ENCODE measurements at regions not wholly inside any gene's neighbourhood (a gene's known extent, or its start where the extent isn't known, plus 50 kb on each side); places are given as distances from the start of the nearest gene placed in this dataset.

DNA sequence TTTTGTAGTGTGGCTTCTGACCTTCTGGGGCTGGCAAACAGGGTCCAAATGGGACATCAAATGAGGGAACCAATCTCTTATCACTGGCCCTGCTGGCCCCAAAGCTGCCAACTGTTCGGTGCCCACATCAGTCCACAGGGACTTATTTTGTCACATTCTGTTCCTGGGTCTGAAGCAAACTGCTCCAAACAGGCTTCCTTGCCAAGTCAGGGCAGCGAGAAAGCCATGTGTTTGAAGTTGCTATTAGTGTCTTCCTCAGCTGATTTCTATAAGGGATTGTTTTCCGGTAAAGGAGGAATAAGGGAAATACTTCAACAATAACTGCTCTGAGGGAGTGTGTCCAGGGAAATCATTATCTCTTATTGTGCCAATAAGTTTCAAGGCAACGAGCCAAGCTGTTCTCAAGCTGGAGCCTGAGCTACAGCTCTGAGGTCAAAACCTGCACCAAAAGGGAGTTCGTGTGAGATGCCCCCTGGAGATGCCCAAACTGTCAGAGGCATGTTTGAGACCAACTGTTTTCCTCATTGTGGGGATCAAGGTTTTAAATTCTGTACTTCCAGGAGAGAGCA is 381.4 kb upstream of the PROX1 start:
- no peaks in the 10 kb centered on the region for H3K9me3 ChIP-seq (ENCODE audit: control insufficient read depth, low read depth, low read length)
- H3K79me2 ChIP-seq (ENCODE audit: control insufficient read depth, insufficient read depth, low read length) = no peaks in the 10 kb centered on the region
- no peaks in the 10 kb centered on the region for H4K20me1 ChIP-seq (ENCODE audit: control insufficient read depth, extremely low read depth, insufficient read depth, low read length)
- no peaks in the 10 kb centered on the region for H3K36me3 ChIP-seq (ENCODE audit: control insufficient read depth in 2 of 2, extremely low read depth in 1 of 2, insufficient read depth in 2 of 2, low read length in 2 of 2)
- no peaks in the 10 kb centered on the region for H3K27me3 ChIP-seq (ENCODE audit: control insufficient read depth, extremely low read depth, insufficient read depth, low read length)
- FAIRE-seq (no peak), DNase-seq (ENCODE audit: low read depth, low spot score) (no peak)
- no peak overlapping the region for H2AFZ ChIP-seq (ENCODE audit: control insufficient read depth, low read length)
- H3K4me3 ChIP-seq (ENCODE audit: control insufficient read depth in 2 of 3, extremely low read depth in 1 of 3, insufficient read depth in 2 of 3, low read depth in 1 of 3, low read length in 3 of 3) = no peak overlapping the region
- H3K4me1 ChIP-seq (ENCODE audit: control insufficient read depth, extremely low read depth, insufficient read depth, low read length) = no peaks in the 10 kb centered on the region
- no peak overlapping the region for H3K27ac ChIP-seq (ENCODE audit: control insufficient read depth, insufficient read depth, low read length)
- no peak overlapping the region for H3K4me2 ChIP-seq (ENCODE audit: control insufficient read depth, extremely low read depth, insufficient read depth, low read depth, low read length)
- dilution Hi-C loops (cut with MboI; ENCODE audit: extremely low pct_ligation_motif_present, low sequenced_read_pairs) = no loop called here
- TF ChIP-seq, protein P1, sequence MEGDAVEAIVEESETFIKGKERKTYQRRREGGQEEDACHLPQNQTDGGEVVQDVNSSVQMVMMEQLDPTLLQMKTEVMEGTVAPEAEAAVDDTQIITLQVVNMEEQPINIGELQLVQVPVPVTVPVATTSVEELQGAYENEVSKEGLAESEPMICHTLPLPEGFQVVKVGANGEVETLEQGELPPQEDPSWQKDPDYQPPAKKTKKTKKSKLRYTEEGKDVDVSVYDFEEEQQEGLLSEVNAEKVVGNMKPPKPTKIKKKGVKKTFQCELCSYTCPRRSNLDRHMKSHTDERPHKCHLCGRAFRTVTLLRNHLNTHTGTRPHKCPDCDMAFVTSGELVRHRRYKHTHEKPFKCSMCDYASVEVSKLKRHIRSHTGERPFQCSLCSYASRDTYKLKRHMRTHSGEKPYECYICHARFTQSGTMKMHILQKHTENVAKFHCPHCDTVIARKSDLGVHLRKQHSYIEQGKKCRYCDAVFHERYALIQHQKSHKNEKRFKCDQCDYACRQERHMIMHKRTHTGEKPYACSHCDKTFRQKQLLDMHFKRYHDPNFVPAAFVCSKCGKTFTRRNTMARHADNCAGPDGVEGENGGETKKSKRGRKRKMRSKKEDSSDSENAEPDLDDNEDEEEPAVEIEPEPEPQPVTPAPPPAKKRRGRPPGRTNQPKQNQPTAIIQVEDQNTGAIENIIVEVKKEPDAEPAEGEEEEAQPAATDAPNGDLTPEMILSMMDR (optimal IDR thresholded peaks at IDR 0.05 in 1 of 3, IDR thresholded peaks at IDR 0.05 in 1 of 3, conservative IDR thresholded peaks at IDR 0.05 in 1 of 3; ENCODE audit: extremely low read depth in 1 of 3, insufficient read depth in 2 of 3, low read length in 3 of 3) = no peak
- TF ChIP-seq EZH2 (IDR thresholded peaks at IDR 0.05; ENCODE audit: low read length) = no peak
- H3K9ac ChIP-seq (ENCODE audit: control insufficient read depth, extremely low read depth, insufficient read depth, low read length) = no peak overlapping the region
- H3K9me1 ChIP-seq (ENCODE audit: control insufficient read depth, extremely low read depth, insufficient read depth, low read length) = no peaks in the 10 kb centered on the region

- Histone ChIP-seq H3K9me1 (ENCODE audit: control insufficient read depth, extremely low read depth, insufficient read depth, low read length) (no peaks in the 10 kb centered on the region), H3K27me3 (ENCODE audit: control insufficient read depth, extremely low read depth, insufficient read depth, low read length) (no peaks in the 10 kb centered on the region), H3K9ac (ENCODE audit: control insufficient read depth, extremely low read depth, insufficient read depth, low read length) (no peak overlapping the region), H4K20me1 (ENCODE audit: control insufficient read depth, extremely low read depth, insufficient read depth, low read length) (no peaks in the 10 kb centered on the region), H3K4me2 (ENCODE audit: control insufficient read depth, extremely low read depth, insufficient read depth, low read depth, low read length) (no peak overlapping the region), H3K4me1 (ENCODE audit: control insufficient read depth, extremely low read depth, insufficient read depth, low read length) (no peaks in the 10 kb centered on the region), H2AFZ (ENCODE audit: control insufficient read depth, low read length) (no peak overlapping the region), H3K4me3 (ENCODE audit: control insufficient read depth in 2 of 3, extremely low read depth in 1 of 3, insufficient read depth in 2 of 3, low read depth in 1 of 3, low read length in 3 of 3) (no peak overlapping the region), H3K36me3 (ENCODE audit: control insufficient read depth in 2 of 2, extremely low read depth in 1 of 2, insufficient read depth in 2 of 2, low read length in 2 of 2) (no peaks in the 10 kb centered on the region), H3K9me3 (ENCODE audit: control insufficient read depth, low read depth, low read length) (no peaks in the 10 kb centered on the region), H3K27ac (ENCODE audit: control insufficient read depth, insufficient read depth, low read length) (no peak overlapping the region), H3K79me2 (ENCODE audit: control insufficient read depth, insufficient read depth, low read length) (no peaks in the 10 kb centered on the region)
- no peak for TF ChIP-seq EZH2 (IDR thresholded peaks at IDR 0.05; ENCODE audit: low read length)
- TF ChIP-seq, protein P1 (optimal IDR thresholded peaks at IDR 0.05 in 1 of 3, IDR thresholded peaks at IDR 0.05 in 1 of 3, conservative IDR thresholded peaks at IDR 0.05 in 1 of 3; ENCODE audit: extremely low read depth in 1 of 3, insufficient read depth in 2 of 3, low read length in 3 of 3) = no peak
- DNase-seq (ENCODE audit: low read depth, low spot score) (no peak), FAIRE-seq (no peak)
- dilution Hi-C loops (cut with MboI; ENCODE audit: extremely low pct_ligation_motif_present, low sequenced_read_pairs) = no loop called here
Measured at GRCh38 chr1:213613549-213613948, 374.2 kb upstream of the PROX1 start.
